GM12878 (cell line): ENCODE measurements at regions not wholly inside any gene's neighbourhood (a gene's known extent, or its start where the extent isn't known, plus 50 kb on each side); places are given as distances from the start of the nearest gene placed in this dataset.

Experiments used
- ATAC-seq: fragments of 200-7000 bp; cut with Tn5 transposase; 3 replicates; pipeline ENCODE4 v1.9.1; 2020; ENCODE audit warnings: mild to moderate bottlenecking, moderate library complexity
- BruUV-seq: library from RNA; stranded (reverse); fragments of 400-500 nt; replicated peaks from 2 replicates; lab custom pipeline; 2021; lab: Mats Ljungman, UMichigan
- CTCF ChIA-PET: fragments of 300-600 bp; sonication (Branson Sonifier 250); formaldehyde crosslinking; extraction: SDS; loops from one replicate; lab custom pipeline; 2021; ENCODE audit warnings: inconsistent platforms; lab: Yijun Ruan, JAX
- POLR2A ChIA-PET: fragments of 350-600 bp; formaldehyde crosslinking; extraction: SDS; loops from one replicate; lab custom pipeline; 2021; ENCODE audit warnings: inconsistent platforms; lab: Charles Lee
- RAD21 ChIA-PET: fragments of 300-600 bp; sonication (Branson Sonifier 250); formaldehyde crosslinking; loops from one replicate; lab custom pipeline; 2023; ENCODE audit warnings: antibody characterized with exemption; ENCODE audit not compliant: unreplicated experiment; lab: Charles Lee
- SMC1A ChIA-PET: fragments of 300-600 bp; sonication (Branson Sonifier 250); formaldehyde crosslinking; loops from one replicate; lab custom pipeline; 2023; ENCODE audit not compliant: unreplicated experiment, uncharacterized antibody; lab: Charles Lee
- DNase-seq: peaks from one replicate; pipeline ENCODE4 v3.0.0-alpha.2; 2011; ENCODE audit warnings: low read depth, low spot score
- FAIRE-seq: peaks from 3 replicates; lab custom pipeline; 2011; peaks lifted over from hg19 to GRCh38; lab: Jason Lieb, UNC
- H2AFZ ChIP-seq: 2 replicates; pipeline ENCODE4 v1.6.0; 2011; ENCODE audit warnings: low read depth, low read length, control low read depth; ENCODE audit not compliant: control insufficient read depth
- H3K27ac ChIP-seq: 2 replicates; pipeline ENCODE4 v1.5.1; 2011; ENCODE audit warnings: control low read depth; ENCODE audit not compliant: control insufficient read depth, insufficient read depth
- H3K27me3 ChIP-seq, 2 experiments: replicated peaks in 1 of 2; 2 replicates each; pipeline versions ENCODE4 v1.6.0 to v1.6.1; 2011; ENCODE audit warnings: low read length in 1 of 2; ENCODE audit not compliant: control insufficient read depth in 2 of 2, insufficient read depth in 2 of 2
- H3K36me3 ChIP-seq, 2 experiments: 2 replicates each; pipeline ENCODE4 v1.5.1; 2011; ENCODE audit warnings: low read length in 1 of 2; ENCODE audit not compliant: control insufficient read depth in 2 of 2, insufficient read depth in 2 of 2
- H3K4me1 ChIP-seq: 2 replicates; pipeline ENCODE4 v1.6.1; 2011; ENCODE audit warnings: mild to moderate bottlenecking, low read length, moderate library complexity, mixed read lengths; ENCODE audit not compliant: control insufficient read depth, insufficient read depth
- H3K4me2 ChIP-seq: 2 replicates; pipeline ENCODE4 v1.6.0; 2011; ENCODE audit warnings: control low read depth; ENCODE audit not compliant: control insufficient read depth, insufficient read depth
- H3K4me3 ChIP-seq: fragments of 200-600 bp; sonication (generic); 2 replicates; pipeline ENCODE4 v1.5.1; 2016
- H3K79me2 ChIP-seq: 2 replicates; pipeline ENCODE4 v1.6.0; 2011; ENCODE audit warnings: low read length; ENCODE audit not compliant: control insufficient read depth, insufficient read depth
- H3K9ac ChIP-seq: 2 replicates; pipeline ENCODE4 v1.8.0; 2011; ENCODE audit warnings: low read length, control low read depth, mixed read lengths; ENCODE audit not compliant: control insufficient read depth, insufficient read depth
- H3K9me3 ChIP-seq: replicated peaks from 3 replicates; pipeline ENCODE4 v1.5.1; 2011; ENCODE audit warnings: mild to moderate bottlenecking, low read length; ENCODE audit not compliant: control insufficient read depth, insufficient read depth
- H4K20me1 ChIP-seq: 2 replicates; pipeline ENCODE4 v1.6.0; 2011; ENCODE audit not compliant: control insufficient read depth, insufficient read depth
- BCLAF1 ChIP-seq: fragments of 450-650 bp; IDR thresholded peaks from 2 replicates; pipeline ENCODE4 v1.6.1; 2017; ENCODE audit warnings: antibody characterized with exemption, mild to moderate bottlenecking, moderate library complexity
- BRCA1 ChIP-seq: IDR thresholded peaks from 2 replicates; pipeline ENCODE4 v1.6.1; 2011; ENCODE audit warnings: low read depth, low read length, improper control_type of control experiment
- CBX5 ChIP-seq: sonication (generic); IDR thresholded peaks from 2 replicates; pipeline ENCODE4 v1.6.1; 2016; ENCODE audit warnings: low read depth, moderate library complexity, mild to moderate bottlenecking, inconsistent platforms
- CREB1 ChIP-seq: IDR thresholded peaks from 2 replicates; pipeline ENCODE4 v1.6.1; 2012; ENCODE audit warnings: low read depth, mild to moderate bottlenecking, inconsistent platforms
- E4F1 ChIP-seq: fragments of 450-650 bp; IDR thresholded peaks from 2 replicates; pipeline ENCODE4 v1.6.1; 2018; ENCODE audit warnings: borderline replicate concordance, mild to moderate bottlenecking; ENCODE audit not compliant: partially characterized antibody
- EP300 ChIP-seq, 2 experiments: fragments of 150-350 bp in 1 of 2; IDR thresholded peaks; 2 replicates each; pipeline ENCODE4 v1.6.1; 2011 to 2012; ENCODE audit warnings: low read depth in 2 of 2, low read length in 2 of 2, borderline replicate concordance in 1 of 2, improper control_type of control experiment in 1 of 2, inconsistent platforms in 1 of 2; ENCODE audit not compliant: control insufficient read depth in 1 of 2
- GABPA ChIP-seq: IDR thresholded peaks from 2 replicates; pipeline ENCODE4 v1.6.1; 2014; ENCODE audit warnings: antibody characterized with exemption, low read depth, mild to moderate bottlenecking, inconsistent platforms
- GATAD2B ChIP-seq: fragments of 450-650 bp; conservative IDR thresholded peaks from 2 replicates; pipeline ENCODE4 v1.6.1; 2017; ENCODE audit warnings: low read depth, mild to moderate bottlenecking, moderate library complexity
- JUNB ChIP-seq: IDR thresholded peaks from 2 replicates; pipeline ENCODE4 v1.6.1; 2016; ENCODE audit warnings: antibody characterized with exemption, mild to moderate bottlenecking
- JUND ChIP-seq: IDR thresholded peaks from 2 replicates; pipeline ENCODE4 v1.6.1; 2012; ENCODE audit warnings: low read depth, mild to moderate bottlenecking, low read length, improper control_type of control experiment, moderate library complexity
- NR2C1 ChIP-seq: fragments of 450-650 bp; IDR thresholded peaks from 2 replicates; pipeline ENCODE4 v1.6.1; 2017; ENCODE audit warnings: antibody characterized with exemption, mild to moderate bottlenecking, moderate library complexity
- NRF1 ChIP-seq: conservative IDR thresholded peaks from 2 replicates; pipeline ENCODE4 v1.6.1; 2011; ENCODE audit warnings: mild to moderate bottlenecking, low read depth, low read length, improper control_type of control experiment
- PKNOX1 ChIP-seq: fragments of 450-650 bp; IDR thresholded peaks from 2 replicates; pipeline ENCODE4 v1.6.1; 2016; ENCODE audit warnings: mild to moderate bottlenecking
- POLR2A ChIP-seq: IDR thresholded peaks from 2 replicates; pipeline ENCODE4 v1.6.1; 2011; ENCODE audit warnings: low read depth, mild to moderate bottlenecking, low read length
- RAD51 ChIP-seq: fragments of 450-650 bp; IDR thresholded peaks from 2 replicates; pipeline ENCODE4 v1.6.1; 2016; ENCODE audit warnings: moderate library complexity, mild to moderate bottlenecking, inconsistent platforms
- SKIL ChIP-seq: fragments of 450-650 bp; IDR thresholded peaks from 2 replicates; pipeline ENCODE4 v1.6.1; 2017; ENCODE audit warnings: mild to moderate bottlenecking, low read depth, inconsistent platforms; ENCODE audit not compliant: poor library complexity, severe bottlenecking
- SMARCA5 ChIP-seq: fragments of 450-650 bp; IDR thresholded peaks from 2 replicates; pipeline ENCODE4 v1.6.1; 2017; ENCODE audit warnings: mild to moderate bottlenecking
- STAT3 ChIP-seq: IDR thresholded peaks from 2 replicates; pipeline ENCODE4 v1.6.1; 2011; ENCODE audit warnings: low read depth, low read length, improper control_type of control experiment
- in situ Hi-C: fragments of 300-500 bp; cut with MboI; formaldehyde crosslinking; loops from 9 replicates; pipeline ENCODE4 v1.14.3; 2018; ENCODE audit warnings: mixed read lengths
- intact Hi-C: fragments of 100-400 bp; cut with micrococcal nuclease; formaldehyde crosslinking; loops from one replicate; pipeline ENCODE4 v1.14.2; 2022; ENCODE audit not compliant: unreplicated experiment

GRCh38 chr4:34187056-34187455 lies 2057.3 kb downstream of the ARAP2 start (continued):
- TF ChIP-seq EP300 (IDR thresholded peaks at IDR 0.05; ENCODE audit: borderline replicate concordance in 1 of 2, control insufficient read depth in 1 of 2, low read depth in 2 of 2, low read length in 2 of 2) (no peak), STAT3 (no peak), BRCA1 (no peak), CREB1 (no peak), RAD51 (no peak)
- TF ChIP-seq, all 136 proteins: peak for 0

GRCh38 chr4:34191443-34191842 lies 2052.9 kb downstream of the ARAP2 start:
- ChIA-PET POLR2A (no interaction called here), CTCF (interaction anchor here (1.1 kb wide), 1 partner anchor 13 kb away, joined by 3 read pairs; no protein-coding TSS in a partner anchor), SMC1A (no interaction called here), RAD21 (no interaction called here)
- Histone ChIP-seq H3K4me2 (no peak overlapping the region), H2AFZ (no peak overlapping the region), H3K36me3 (no peaks in the 10 kb centered on the region), H3K9me3 (no peaks in the 10 kb centered on the region), H3K27ac (no peak overlapping the region), H3K79me2 (no peaks in the 10 kb centered on the region), H3K4me3 (no peak overlapping the region), H3K9ac (no peak overlapping the region), H4K20me1 (no peaks in the 10 kb centered on the region), H3K4me1 (no peaks in the 10 kb centered on the region), H3K27me3 (no peaks in the 10 kb centered on the region)
- BruUV-seq: no TSS peak
- in situ Hi-C loops (no loop called here), intact Hi-C loops (no loop called here)
- ATAC-seq (no peak), DNase-seq (no peak), FAIRE-seq (no peak)
- TF ChIP-seq SMARCA5 (no peak), BCLAF1 (no peak), GABPA (no peak), POLR2A (no peak), JUND (no peak), PKNOX1 (no peak), SKIL (no peak), NRF1 (no peak), JUNB (no peak), NR2C1 (no peak), E4F1 (no peak), CBX5 (no peak), GATAD2B (no peak)
